SK-N-SH (cell line): ENCODE measurements at regions not wholly inside any gene's neighbourhood (a gene's known extent, or its start where the extent isn't known, plus 50 kb on each side); places are given as distances from the start of the nearest gene placed in this dataset.

Experiments
- FOXJ3 ChIP-seq: sonication (generic); formaldehyde crosslinking; IDR thresholded peaks from 2 replicates; pipeline ENCODE4 v1.5.1; 2020; ENCODE audit warnings: mild to moderate bottlenecking, missing genetic modification reagents
- RCOR1 ChIP-seq: fragments of 150-350 bp; IDR thresholded peaks from 2 replicates; pipeline ENCODE4 v1.6.1; 2017; ENCODE audit warnings: antibody characterized with exemption, low read length
- TF ChIP-seq, protein P1 (sequence below): fragments of 200-600 bp; sonication (generic); IDR thresholded peaks from 2 replicates; pipeline ENCODE4 v1.6.1; 2017; ENCODE audit warnings: antibody characterized with exemption, mild to moderate bottlenecking, moderate library complexity

DNA sequence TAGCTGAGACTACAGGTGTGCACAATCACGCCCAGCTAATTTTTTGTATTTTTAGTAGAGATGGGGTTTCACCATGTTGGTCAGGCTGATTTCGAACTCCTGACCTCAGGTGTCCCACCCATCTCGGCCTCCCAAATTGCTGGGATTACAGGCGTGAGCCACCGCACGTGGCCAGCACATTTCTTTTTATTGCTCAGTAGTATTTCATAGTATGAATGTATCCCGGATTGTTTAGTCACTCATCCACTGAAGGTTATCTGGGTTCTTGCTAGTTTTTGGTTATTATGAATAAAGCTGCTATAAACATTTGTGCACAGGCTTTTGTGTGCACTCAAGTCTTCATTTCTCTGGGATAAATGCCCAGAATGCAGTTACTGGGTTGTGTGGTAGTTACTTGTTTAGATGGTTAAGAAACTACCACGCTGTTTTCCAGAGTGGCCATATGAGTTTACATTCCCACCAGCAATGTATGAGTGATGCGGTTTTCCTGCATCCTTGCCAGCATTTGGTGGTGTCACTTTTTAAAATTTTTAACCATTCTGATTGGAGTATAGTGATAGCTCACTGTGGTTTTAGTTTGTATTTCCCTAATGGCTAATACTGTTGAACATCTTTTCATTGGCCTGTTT is 275.8 kb upstream of the LYZL1 start:
- TF ChIP-seq, protein P1, sequence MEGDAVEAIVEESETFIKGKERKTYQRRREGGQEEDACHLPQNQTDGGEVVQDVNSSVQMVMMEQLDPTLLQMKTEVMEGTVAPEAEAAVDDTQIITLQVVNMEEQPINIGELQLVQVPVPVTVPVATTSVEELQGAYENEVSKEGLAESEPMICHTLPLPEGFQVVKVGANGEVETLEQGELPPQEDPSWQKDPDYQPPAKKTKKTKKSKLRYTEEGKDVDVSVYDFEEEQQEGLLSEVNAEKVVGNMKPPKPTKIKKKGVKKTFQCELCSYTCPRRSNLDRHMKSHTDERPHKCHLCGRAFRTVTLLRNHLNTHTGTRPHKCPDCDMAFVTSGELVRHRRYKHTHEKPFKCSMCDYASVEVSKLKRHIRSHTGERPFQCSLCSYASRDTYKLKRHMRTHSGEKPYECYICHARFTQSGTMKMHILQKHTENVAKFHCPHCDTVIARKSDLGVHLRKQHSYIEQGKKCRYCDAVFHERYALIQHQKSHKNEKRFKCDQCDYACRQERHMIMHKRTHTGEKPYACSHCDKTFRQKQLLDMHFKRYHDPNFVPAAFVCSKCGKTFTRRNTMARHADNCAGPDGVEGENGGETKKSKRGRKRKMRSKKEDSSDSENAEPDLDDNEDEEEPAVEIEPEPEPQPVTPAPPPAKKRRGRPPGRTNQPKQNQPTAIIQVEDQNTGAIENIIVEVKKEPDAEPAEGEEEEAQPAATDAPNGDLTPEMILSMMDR: no peak
- TF ChIP-seq FOXJ3 (CRISPR knock-in tag) (no peak), RCOR1 (no peak)
